ENCODE measurements at regions not wholly inside any gene's neighbourhood (a gene's known extent, or its start where the extent isn't known, plus 50 kb on each side); places are given as distances from the start of the nearest gene placed in this dataset.
A peak's percentile ranks its signal among the peaks of the same experiment; 100 is the strongest.

GRCh38 chr2:215742021-215742420 lies 271.3 kb downstream of the MREG start:
- no peaks in the 10 kb centered on the region for H3K4me1 Mint-ChIP-seq (ENCODE audit: low read depth, unreplicated experiment)

GRCh38 chr2:215740071-215740470 lies 273.3 kb downstream of the MREG start:
- no peaks in the 10 kb centered on the region for H3K4me1 Mint-ChIP-seq (ENCODE audit: low read depth, unreplicated experiment)
- H3K36me3 Mint-ChIP-seq (ENCODE audit: unreplicated experiment) = no peaks in the 10 kb centered on the region
- H3K27ac Mint-ChIP-seq (ENCODE audit: unreplicated experiment) = no peak overlapping the region
- TF ChIP-seq CTCF (IDR thresholded peaks at IDR 0.05; ENCODE audit: partially characterized antibody, unreplicated experiment) = no peak
- H3K4me3 Mint-ChIP-seq (ENCODE audit: unreplicated experiment) = no peak overlapping the region
- no peak for DNase-seq
- H3K27me3 Mint-ChIP-seq (ENCODE audit: unreplicated experiment) = peaks cover 4% of the 10 kb centered on the region
- peaks cover under 1% of the 10 kb centered on the region for H3K9me3 Mint-ChIP-seq (ENCODE audit: unreplicated experiment)

More at GRCh38 chr2:215742021-215742420, 271.3 kb downstream of the MREG start:
- Mint-ChIP-seq H3K9me3 (ENCODE audit: unreplicated experiment) (peaks cover 5% of the 10 kb centered on the region), H3K27me3 (ENCODE audit: unreplicated experiment) (peaks cover 4% of the 10 kb centered on the region), H3K27ac (ENCODE audit: unreplicated experiment) (no peak overlapping the region), H3K4me3 (ENCODE audit: unreplicated experiment) (no peak overlapping the region), H3K36me3 (ENCODE audit: unreplicated experiment) (no peaks in the 10 kb centered on the region)
- DNase-seq = no peak
- TF ChIP-seq CTCF (IDR thresholded peaks at IDR 0.05; ENCODE audit: partially characterized antibody, unreplicated experiment) = no peak

GRCh38 chr2:215738351-215738750 lies 275.0 kb downstream of the MREG start:
- Mint-ChIP-seq H3K4me3 (ENCODE audit: unreplicated experiment) (no peak overlapping the region), H3K9me3 (ENCODE audit: unreplicated experiment) (no peaks in the 10 kb centered on the region), H3K27ac (ENCODE audit: unreplicated experiment) (no peak overlapping the region), H3K36me3 (ENCODE audit: unreplicated experiment) (no peaks in the 10 kb centered on the region), H3K27me3 (ENCODE audit: unreplicated experiment) (peaks cover 4% of the 10 kb centered on the region), H3K4me1 (ENCODE audit: low read depth, unreplicated experiment) (no peaks in the 10 kb centered on the region)
- no peak for DNase-seq
- TF ChIP-seq CTCF (IDR thresholded peaks at IDR 0.05; ENCODE audit: partially characterized antibody, unreplicated experiment) = no peak

GRCh38 chr2:215737477-215737876 lies 275.9 kb downstream of the MREG start:
- DNase-seq = no peak
- Mint-ChIP-seq H3K4me1 (ENCODE audit: low read depth, unreplicated experiment) (no peaks in the 10 kb centered on the region), H3K9me3 (ENCODE audit: unreplicated experiment) (no peaks in the 10 kb centered on the region), H3K27ac (ENCODE audit: unreplicated experiment) (no peak overlapping the region), H3K27me3 (ENCODE audit: unreplicated experiment) (peaks cover 4% of the 10 kb centered on the region), H3K4me3 (ENCODE audit: unreplicated experiment) (no peak overlapping the region), H3K36me3 (ENCODE audit: unreplicated experiment) (no peaks in the 10 kb centered on the region)
- no peak for TF ChIP-seq CTCF (IDR thresholded peaks at IDR 0.05; ENCODE audit: partially characterized antibody, unreplicated experiment)

- no peak overlapping the region for H3K4me3 Mint-ChIP-seq (ENCODE audit: unreplicated experiment)
- H3K27me3 Mint-ChIP-seq (ENCODE audit: unreplicated experiment) = peaks cover 4% of the 10 kb centered on the region
- no peaks in the 10 kb centered on the region for H3K4me1 Mint-ChIP-seq (ENCODE audit: low read depth, unreplicated experiment)
- no peaks in the 10 kb centered on the region for H3K36me3 Mint-ChIP-seq (ENCODE audit: unreplicated experiment)
- DNase-seq = no peak
- no peak overlapping the region for H3K27ac Mint-ChIP-seq (ENCODE audit: unreplicated experiment)
- H3K9me3 Mint-ChIP-seq (ENCODE audit: unreplicated experiment) = no peaks in the 10 kb centered on the region
- TF ChIP-seq CTCF (IDR thresholded peaks at IDR 0.05; ENCODE audit: partially characterized antibody, unreplicated experiment) = peak; percentile 41
Observed at GRCh38 chr2:215736653-215737290, 276.6 kb downstream of the MREG start.
